ENCODE measurements at regions not wholly inside any gene's neighbourhood (a gene's known extent, or its start where the extent isn't known, plus 50 kb on each side); places are given as distances from the start of the nearest gene placed in this dataset.

DNA sequence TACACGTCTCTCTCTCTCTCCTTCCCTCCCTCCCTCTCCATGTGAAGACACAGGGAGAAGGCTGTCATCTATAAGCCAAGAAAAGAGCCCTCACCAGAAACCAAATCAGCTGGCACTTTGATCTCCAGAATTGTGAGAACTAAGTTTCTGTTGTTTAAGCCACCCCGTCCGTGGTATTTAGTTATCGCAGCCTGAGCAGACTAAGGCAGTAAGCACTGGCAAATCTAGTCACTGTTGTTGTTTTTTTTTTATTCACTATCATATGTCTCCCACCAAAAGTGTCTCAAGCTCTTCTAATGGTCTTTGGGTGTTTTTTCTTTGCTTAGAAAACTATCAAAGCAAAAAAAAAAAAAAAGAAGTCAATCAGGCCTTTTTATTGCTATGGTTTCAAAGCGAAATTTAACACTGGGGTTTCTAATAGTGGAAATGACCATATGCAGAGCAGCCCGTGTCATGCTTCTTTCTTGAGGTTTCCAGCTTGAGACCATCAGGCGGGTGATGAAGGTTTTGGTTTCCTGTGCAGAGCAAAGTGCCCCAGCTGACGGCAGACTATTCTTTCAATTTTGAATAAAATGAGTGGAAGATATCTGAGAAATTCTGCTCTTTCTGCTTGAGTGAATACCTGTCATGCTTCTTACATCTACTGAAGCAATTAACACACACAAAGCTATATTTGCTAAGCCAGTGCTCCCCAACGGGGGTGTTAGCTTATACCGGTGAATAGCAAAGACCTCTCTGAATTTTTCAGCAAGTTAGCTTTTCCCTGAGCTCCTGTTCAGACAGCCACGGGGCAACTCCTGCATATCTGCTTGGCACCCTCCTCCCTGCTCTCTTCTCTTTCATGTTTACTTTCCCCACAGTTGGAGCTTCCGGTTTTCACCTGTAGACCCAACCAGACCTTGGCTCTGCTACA, 394.1 kb upstream of the ATP5MC3 start:
- no peak for TF ChIP-seq CTCF (IDR thresholded peaks at IDR 0.05; ENCODE audit: insufficient read depth, low read length)
- no peak for DNase-seq (ENCODE audit: low read depth)
- H3K4me3 ChIP-seq (ENCODE audit: low read depth, low read length): no peak overlapping the region

DNA sequence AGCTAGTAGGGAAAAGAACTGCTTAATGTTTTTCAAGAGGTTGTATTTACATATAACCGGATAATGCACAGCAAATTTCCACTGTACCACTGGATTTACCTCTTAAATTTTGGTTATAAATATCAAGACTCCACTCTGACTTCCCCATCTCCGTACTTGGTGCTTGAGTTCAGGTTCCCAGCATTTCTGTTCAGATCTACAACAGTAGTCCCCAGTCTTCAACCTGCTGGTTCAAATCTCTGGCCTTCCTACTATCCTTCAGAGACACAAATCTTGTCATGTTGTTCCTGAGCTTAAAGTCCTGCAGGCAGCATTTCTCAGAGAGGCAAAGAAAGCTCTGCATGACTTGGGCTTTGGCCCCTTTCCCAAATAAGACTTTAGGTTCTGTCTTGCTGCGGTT, 392.6 kb upstream of the ATP5MC3 start:
- TF ChIP-seq CTCF (IDR thresholded peaks at IDR 0.05; ENCODE audit: insufficient read depth, low read length): no peak
- no peak for DNase-seq (ENCODE audit: low read depth)
- H3K4me3 ChIP-seq (ENCODE audit: low read depth, low read length): no peak overlapping the region

GRCh38 chr2:175571078-175571653, 389.7 kb upstream of the ATP5MC3 start:
- DNase-seq (ENCODE audit: low read depth): no peak
- TF ChIP-seq CTCF (IDR thresholded peaks at IDR 0.05; ENCODE audit: insufficient read depth, low read length): no peak
- no peak overlapping the region for H3K4me3 ChIP-seq (ENCODE audit: low read depth, low read length)

DNA sequence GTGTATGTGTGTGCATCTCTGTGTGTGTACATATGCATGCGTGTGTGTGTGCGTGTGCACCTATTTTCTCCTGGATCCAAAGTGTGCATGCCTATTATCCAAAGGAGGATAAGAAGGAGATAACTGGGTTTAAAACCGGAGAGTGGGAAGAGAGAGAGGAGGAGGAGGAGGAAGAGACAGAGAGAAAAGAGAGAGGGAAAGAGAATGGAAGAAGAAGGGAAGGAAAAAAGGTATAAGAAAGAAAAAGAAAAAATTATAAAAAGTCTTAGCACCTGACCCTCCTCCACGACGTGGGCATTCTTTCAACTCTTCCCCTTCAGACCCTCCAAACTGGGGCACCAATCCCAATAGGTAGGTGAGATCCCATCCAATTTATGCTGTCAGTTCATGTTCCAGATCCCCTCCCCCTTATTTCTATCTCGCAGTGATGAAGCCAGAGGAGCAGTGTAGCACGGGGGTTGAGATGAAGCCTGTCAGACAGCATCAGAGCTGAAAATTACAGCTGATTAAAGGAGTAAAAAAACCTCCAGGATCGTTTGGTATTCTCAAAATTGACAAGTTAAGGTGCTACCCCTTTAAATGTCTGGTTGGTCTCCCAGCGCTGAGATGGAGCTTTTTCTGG, 386.7 kb upstream of the ATP5MC3 start:
- no peak overlapping the region for H3K4me3 ChIP-seq (ENCODE audit: low read depth, low read length)
- DNase-seq (ENCODE audit: low read depth): no peak
- TF ChIP-seq CTCF (IDR thresholded peaks at IDR 0.05; ENCODE audit: insufficient read depth, low read length): no peak

DNA sequence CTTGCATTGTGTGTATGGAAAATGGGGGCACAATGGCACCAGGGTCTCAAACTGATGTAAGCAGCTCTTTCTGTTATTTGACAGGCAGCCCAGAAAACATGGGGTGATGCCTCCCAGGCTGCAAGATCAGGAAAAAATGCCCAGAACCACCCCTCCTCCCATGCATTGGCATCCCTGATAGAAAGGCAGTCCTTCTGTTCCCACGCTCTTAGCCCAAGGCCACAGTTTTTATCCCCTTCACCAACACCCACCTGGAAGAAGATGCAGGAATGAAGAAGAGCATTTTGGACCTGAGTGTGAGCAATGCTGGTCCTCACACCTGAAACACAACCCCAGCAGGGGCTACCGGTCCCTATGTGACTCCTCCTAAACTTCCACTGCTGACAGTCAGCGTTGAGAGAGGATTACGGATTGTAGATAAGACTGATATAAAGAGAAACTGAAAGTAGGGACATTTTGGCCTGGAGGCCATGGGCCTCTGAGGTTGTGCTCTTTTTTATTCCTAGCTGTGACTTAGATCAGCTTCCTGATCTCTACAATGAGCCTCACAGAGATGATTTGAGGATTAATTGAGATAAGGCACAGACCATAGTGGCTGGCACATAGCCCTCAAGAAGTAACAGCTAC, 386.0 kb upstream of the ATP5MC3 start:
- no peak for DNase-seq (ENCODE audit: low read depth)
- H3K4me3 ChIP-seq (ENCODE audit: low read depth, low read length): no peak overlapping the region
- TF ChIP-seq CTCF (IDR thresholded peaks at IDR 0.05; ENCODE audit: insufficient read depth, low read length): no peak

GRCh38 chr2:175560521-175561169, 379.1 kb upstream of the ATP5MC3 start:
- no peak for TF ChIP-seq CTCF (IDR thresholded peaks at IDR 0.05; ENCODE audit: insufficient read depth, low read length)
- H3K4me3 ChIP-seq (ENCODE audit: low read depth, low read length): no peak overlapping the region
- no peak for DNase-seq (ENCODE audit: low read depth)

Measured in fibroblast of the aortic adventitia (primary cell).